GM12864 (cell line): ENCODE measurements at regions not wholly inside any gene's neighbourhood (a gene's known extent, or its start where the extent isn't known, plus 50 kb on each side); places are given as distances from the start of the nearest gene placed in this dataset.

Source experiments
- DNase-seq: peaks from one replicate; pipeline ENCODE4 v3.0.0-alpha.2; 2011; ENCODE audit warnings: low read depth
- H3K4me3 ChIP-seq: 2 replicates; pipeline ENCODE4 v1.5.1; 2011; ENCODE audit warnings: mild to moderate bottlenecking, low read depth, low read length, control low read depth
- CTCF ChIP-seq: IDR thresholded peaks from 2 replicates; pipeline ENCODE4 v1.5.1; 2011; ENCODE audit warnings: low read depth, mild to moderate bottlenecking, moderate library complexity, low read length, control low read depth, inconsistent platforms; ENCODE audit errors: missing control alignments

DNA sequence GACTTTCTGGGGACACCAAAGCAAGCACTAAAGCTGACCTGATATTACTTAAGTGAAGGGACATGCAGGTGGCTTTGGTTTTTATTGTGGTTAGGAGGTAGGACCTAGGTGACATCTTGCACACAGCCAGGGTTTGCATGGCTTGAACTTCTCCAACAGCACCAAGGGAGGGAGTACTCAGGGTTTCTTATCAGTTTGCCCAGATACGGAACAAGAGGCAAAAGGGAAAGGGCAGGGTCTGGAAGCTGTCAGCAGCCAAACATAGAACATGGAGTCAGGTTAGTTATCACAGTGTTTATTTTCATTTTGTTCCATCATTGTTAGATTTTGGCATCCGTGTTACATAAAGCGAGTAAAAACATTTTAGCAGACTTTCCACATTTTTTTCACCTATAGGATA lies 186.3 kb upstream of the CLEC14A start:
- TF ChIP-seq CTCF = no peak
- no peak for DNase-seq
- H3K4me3 ChIP-seq = no peak overlapping the region

- H3K4me3 ChIP-seq = no peak overlapping the region
- TF ChIP-seq CTCF = no peak
- no peak for DNase-seq
Observed at GRCh38 chr14:38432186-38432585, 176.3 kb upstream of the CLEC14A start.

- TF ChIP-seq CTCF = no peak
- no peak for DNase-seq
- no peak overlapping the region for H3K4me3 ChIP-seq
Observed at GRCh38 chr14:38431156-38431555, 175.3 kb upstream of the CLEC14A start.

DNA sequence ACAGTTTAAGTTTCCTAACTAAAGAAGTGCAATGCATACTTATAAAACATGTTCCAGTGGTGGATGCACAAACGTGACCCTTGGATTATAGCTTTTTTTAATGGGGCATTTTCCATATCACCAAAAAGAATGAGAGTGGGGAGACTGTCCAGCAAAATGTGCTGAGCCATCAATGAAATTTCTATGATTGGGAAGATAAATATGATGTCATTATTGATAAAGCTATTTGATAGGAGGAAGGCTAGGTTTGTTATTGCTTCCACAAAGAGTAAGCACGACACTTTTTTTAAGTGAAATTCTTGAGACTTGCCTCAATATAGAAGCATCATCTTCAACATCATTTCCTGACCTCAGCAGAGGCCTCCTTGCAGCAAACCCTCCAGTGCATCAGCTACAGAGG lies 174.6 kb upstream of the CLEC14A start:
- no peak for DNase-seq
- TF ChIP-seq CTCF = no peak
- no peak overlapping the region for H3K4me3 ChIP-seq

GRCh38 chr14:38425324-38425976 lies 169.6 kb upstream of the CLEC14A start:
- TF ChIP-seq CTCF = no peak
- no peak for DNase-seq

DNA sequence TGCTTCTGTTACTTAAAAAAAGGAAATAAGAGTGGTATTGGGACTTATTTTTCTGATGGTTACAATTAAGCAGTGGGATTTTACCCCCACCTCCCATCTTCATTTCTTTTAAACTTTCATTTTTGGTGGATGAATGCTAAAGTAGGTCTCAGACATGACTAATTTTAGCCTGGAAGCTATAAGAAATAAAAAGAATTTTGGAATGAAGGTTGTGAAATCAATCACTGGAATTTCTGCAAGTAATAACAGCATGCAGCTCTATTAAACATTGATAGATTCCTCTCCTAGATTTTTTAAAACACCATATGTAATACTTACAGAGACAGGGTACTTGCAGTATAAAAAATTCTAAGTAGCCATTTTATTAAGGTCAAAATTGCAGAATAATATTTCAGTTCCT lies 164.2 kb upstream of the CLEC14A start:
- TF ChIP-seq CTCF = no peak
- H3K4me3 ChIP-seq = no peak overlapping the region

More at GRCh38 chr14:38425324-38425976, 169.6 kb upstream of the CLEC14A start:
- H3K4me3 ChIP-seq = no peak overlapping the region

DNA sequence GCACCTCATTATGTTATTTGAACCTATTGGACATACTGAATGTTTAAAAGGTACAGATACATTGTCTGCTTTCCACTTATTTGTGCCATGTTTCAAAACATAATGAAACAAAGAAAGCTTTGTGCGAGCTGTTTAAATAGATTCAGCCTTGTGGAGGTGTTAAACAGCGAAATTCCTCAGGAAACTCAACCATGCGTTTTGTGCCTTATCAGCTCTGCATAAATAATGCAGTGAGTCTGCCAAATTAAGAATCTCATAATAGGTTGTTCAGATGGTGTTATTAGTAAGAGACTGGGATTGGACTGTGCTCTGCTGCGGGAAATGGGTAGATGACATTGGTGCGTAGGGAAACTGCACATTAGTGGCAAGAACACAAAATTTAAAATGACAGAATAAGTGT lies 163.7 kb upstream of the CLEC14A start:
- DNase-seq = no peak
- no peak overlapping the region for H3K4me3 ChIP-seq
- TF ChIP-seq CTCF = no peak

More for the DNA sequence above, 164.2 kb upstream of the CLEC14A start:
- DNase-seq = no peak
